A549 (cell line): ENCODE measurements at regions not wholly inside any gene's neighbourhood (a gene's known extent, or its start where the extent isn't known, plus 50 kb on each side); places are given as distances from the start of the nearest gene placed in this dataset.

ENCODE experiments used
- BHLHE40 ChIP-seq: IDR thresholded peaks from 2 replicates; pipeline ENCODE4 v1.6.1; 2012; ENCODE audit warnings: low read depth, low read length, inconsistent platforms
- CTCF ChIP-seq: fragments of >200 bp; sonication (Bioruptor Twin); formaldehyde crosslinking; IDR thresholded peaks from 3 replicates; pipeline ENCODE4 v1.5.1; 2016
- ELK1 ChIP-seq: fragments of 150-350 bp; IDR thresholded peaks from 2 replicates; pipeline ENCODE4 v1.6.1; 2014; ENCODE audit warnings: low read depth, mild to moderate bottlenecking, low read length
- EP300 ChIP-seq, 2 experiments: fragments of >200 bp; sonication (Bioruptor Twin); formaldehyde crosslinking; IDR thresholded peaks; 2 replicates in 1 of 2; 3 replicates in 1 of 2; pipeline ENCODE4 v1.6.1; 2016 to 2017
- FOSB ChIP-seq: fragments of 250-450 bp; sonication (Bioruptor Pico); IDR thresholded peaks from 2 replicates; pipeline ENCODE4 v1.5.0; 2020; ENCODE audit warnings: mild to moderate bottlenecking, moderate library complexity
- HMGXB4 ChIP-seq: fragments of 250-450 bp; sonication (Bioruptor Pico); IDR thresholded peaks from 2 replicates; pipeline ENCODE4 v1.5.0; 2021; ENCODE audit warnings: mild to moderate bottlenecking, moderate library complexity, borderline replicate concordance
- POLR2A ChIP-seq: IDR thresholded peaks from 2 replicates; pipeline ENCODE4 v1.6.1; 2012; ENCODE audit warnings: mild to moderate bottlenecking, low read length
- REST ChIP-seq: fragments of 200-600 bp; sonication (generic); IDR thresholded peaks from 2 replicates; pipeline ENCODE4 v1.6.1; 2016; ENCODE audit warnings: antibody characterized with exemption, mild to moderate bottlenecking, moderate library complexity
- ZNF302 ChIP-seq: fragments of 250-450 bp; sonication (Bioruptor Pico); IDR thresholded peaks from 2 replicates; pipeline ENCODE4 v1.9.0; 2021; ENCODE audit warnings: inconsistent platforms, mild to moderate bottlenecking, moderate library complexity
- TF ChIP-seq, protein P1 (sequence below): fragments of >200 bp; sonication (Bioruptor Twin); formaldehyde crosslinking; IDR thresholded peaks from 2 replicates; pipeline ENCODE4 v1.6.1; 2016
- TF ChIP-seq, protein P2 (sequence below): IDR thresholded peaks from 2 replicates; pipeline ENCODE4 v1.6.1; 2012

DNA sequence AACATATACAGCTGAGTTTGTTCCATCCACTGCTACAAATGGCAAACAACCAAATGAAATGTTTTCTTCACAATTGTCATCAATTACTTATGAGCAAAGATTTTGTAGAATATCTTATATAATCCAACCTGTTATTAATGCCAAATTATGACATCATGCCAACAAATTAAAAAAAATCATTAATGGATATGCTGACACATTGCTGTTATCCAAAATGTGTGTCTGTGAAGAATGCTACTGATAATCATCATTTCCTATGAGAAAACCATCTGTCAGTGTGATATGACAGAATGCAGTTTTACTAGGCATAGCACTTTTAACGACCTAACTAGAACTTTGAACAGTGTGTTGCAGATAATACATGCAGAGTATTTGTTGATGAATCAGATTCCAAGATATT lies 556.5 kb upstream of the KCNMB2 start:
- TF ChIP-seq POLR2A: no peak
- no peak for TF ChIP-seq CTCF
- no peak for TF ChIP-seq REST
- no peak for TF ChIP-seq ELK1
- TF ChIP-seq FOSB: no peak
- TF ChIP-seq, protein P1, sequence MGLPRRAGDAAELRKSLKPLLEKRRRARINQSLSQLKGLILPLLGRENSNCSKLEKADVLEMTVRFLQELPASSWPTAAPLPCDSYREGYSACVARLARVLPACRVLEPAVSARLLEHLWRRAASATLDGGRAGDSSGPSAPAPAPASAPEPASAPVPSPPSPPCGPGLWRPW: no peak
- TF ChIP-seq EP300 (IDR thresholded peaks at IDR 0.05): no peak
- no peak for TF ChIP-seq ZNF302 (CRISPR knock-in tag)
- no peak for TF ChIP-seq BHLHE40
- no peak for TF ChIP-seq HMGXB4 (CRISPR knock-in tag)
- TF ChIP-seq, protein P2, sequence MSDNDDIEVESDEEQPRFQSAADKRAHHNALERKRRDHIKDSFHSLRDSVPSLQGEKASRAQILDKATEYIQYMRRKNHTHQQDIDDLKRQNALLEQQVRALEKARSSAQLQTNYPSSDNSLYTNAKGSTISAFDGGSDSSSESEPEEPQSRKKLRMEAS: no peak
